Lung (tissue), 11 donors: ENCODE measurements at regions not wholly inside any gene's neighbourhood (a gene's known extent, or its start where the extent isn't known, plus 50 kb on each side); places are given as distances from the start of the nearest gene placed in this dataset.

Source experiments
- ATAC-seq: fragments of 200-7000 bp; cut with Tn5 transposase; one replicate; pipeline ENCODE4 v1.9.1; 2020; ENCODE audit warnings: moderate number of reproducible peaks; ENCODE audit not compliant: insufficient read depth, low FRiP score
- DNase-seq, 3 donors: peaks; one replicate each; pipeline ENCODE4 v3.0.0-alpha.2; 2013 to 2017
- H3K27ac ChIP-seq, 2 donors: one replicate each; pipeline ENCODE4 v1.5.1; 2013; ENCODE audit warnings: mild to moderate bottlenecking in 2 of 2, moderate library complexity in 2 of 2, control low read depth in 1 of 2, inconsistent platforms in 1 of 2, low read depth in 1 of 2, low read length in 1 of 2
- H3K27me3 ChIP-seq, 3 donors: one replicate each; pipeline ENCODE4 v1.5.1; 2013; ENCODE audit warnings: low read length in 2 of 3; ENCODE audit not compliant: control insufficient read depth in 3 of 3, insufficient read depth in 3 of 3
- H3K36me3 ChIP-seq, 4 donors: one replicate each; pipeline ENCODE4 v1.5.1; 2013; ENCODE audit warnings: low read length in 4 of 4, mild to moderate bottlenecking in 1 of 4, moderate library complexity in 1 of 4; ENCODE audit not compliant: control insufficient read depth in 4 of 4, insufficient read depth in 4 of 4
- H3K4me1 ChIP-seq, 5 donors: one replicate each; pipeline ENCODE4 v1.5.1; 2013; ENCODE audit warnings: low read length in 5 of 5, mild to moderate bottlenecking in 2 of 5, moderate library complexity in 1 of 5; ENCODE audit not compliant: control insufficient read depth in 5 of 5, insufficient read depth in 5 of 5
- H3K4me3 ChIP-seq: one replicate; pipeline ENCODE4 v1.5.1; 2013; ENCODE audit warnings: mild to moderate bottlenecking, control low read depth, moderate library complexity
- H3K9ac ChIP-seq, 2 donors: one replicate each; pipeline ENCODE4 v1.5.1; 2013; ENCODE audit warnings: low read length in 2 of 2, control low read depth in 1 of 2; ENCODE audit not compliant: insufficient read depth in 1 of 2
- H3K9me3 ChIP-seq, 4 donors: one replicate each; pipeline ENCODE4 v1.5.1; 2013; ENCODE audit warnings: low read length in 3 of 4, mild to moderate bottlenecking in 1 of 4, moderate library complexity in 1 of 4; ENCODE audit not compliant: control insufficient read depth in 4 of 4, insufficient read depth in 3 of 4
- WGBS, 2 donors: extraction: QIAGEN DNeasy Blood & Tissue Kit; methylation state at CpG; one replicate each; pipeline ENCODE4 v1.1.7; 2013; 5-methylcytosine and 5-hydroxymethylcytosine counted together
- TF ChIP-seq, protein P1 (sequence below): IDR thresholded peaks from 2 replicates; pipeline ENCODE4 v1.5.1; 2012; ENCODE audit warnings: mild to moderate bottlenecking; ENCODE audit errors: control extremely low read depth, extremely low read depth
- donor health status: control.
- donor health status: control.
- donor health status: Bipolar disorder and iron deficiency.
- donor health status: healthy.
- donor health status: DM: yes; HTN: yes; CAD: no.

- peaks cover 0 to 3% (median 0%) of the 10 kb centered on the region in 4 donors for H3K9me3 ChIP-seq
- no peaks in the 10 kb centered on the region for H3K4me1 ChIP-seq
- peaks cover 0 to 13% (median 0%) of the 10 kb centered on the region in 3 donors for H3K27me3 ChIP-seq
- no peak for ATAC-seq
- no peak overlapping the region for H3K27ac ChIP-seq
- no peaks in the 10 kb centered on the region for H3K36me3 ChIP-seq
- no peak overlapping the region for H3K4me3 ChIP-seq
- TF ChIP-seq, protein P1, sequence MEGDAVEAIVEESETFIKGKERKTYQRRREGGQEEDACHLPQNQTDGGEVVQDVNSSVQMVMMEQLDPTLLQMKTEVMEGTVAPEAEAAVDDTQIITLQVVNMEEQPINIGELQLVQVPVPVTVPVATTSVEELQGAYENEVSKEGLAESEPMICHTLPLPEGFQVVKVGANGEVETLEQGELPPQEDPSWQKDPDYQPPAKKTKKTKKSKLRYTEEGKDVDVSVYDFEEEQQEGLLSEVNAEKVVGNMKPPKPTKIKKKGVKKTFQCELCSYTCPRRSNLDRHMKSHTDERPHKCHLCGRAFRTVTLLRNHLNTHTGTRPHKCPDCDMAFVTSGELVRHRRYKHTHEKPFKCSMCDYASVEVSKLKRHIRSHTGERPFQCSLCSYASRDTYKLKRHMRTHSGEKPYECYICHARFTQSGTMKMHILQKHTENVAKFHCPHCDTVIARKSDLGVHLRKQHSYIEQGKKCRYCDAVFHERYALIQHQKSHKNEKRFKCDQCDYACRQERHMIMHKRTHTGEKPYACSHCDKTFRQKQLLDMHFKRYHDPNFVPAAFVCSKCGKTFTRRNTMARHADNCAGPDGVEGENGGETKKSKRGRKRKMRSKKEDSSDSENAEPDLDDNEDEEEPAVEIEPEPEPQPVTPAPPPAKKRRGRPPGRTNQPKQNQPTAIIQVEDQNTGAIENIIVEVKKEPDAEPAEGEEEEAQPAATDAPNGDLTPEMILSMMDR: no peak
- no peak overlapping the region for H3K9ac ChIP-seq
- 63 to 66% methylated on average over 13 of the region's 13 CpGs for WGBS, 2 donors
- no peak for DNase-seq
Observed at GRCh38 chr22:48393041-48393370, 1434.7 kb downstream of the BRD1 start.

GRCh38 chr22:48391820-48392219 is 1435.9 kb downstream of the BRD1 start:
- peaks cover 0 to 3% (median 1%) of the 10 kb centered on the region in 4 donors for H3K9me3 ChIP-seq
- H3K9ac ChIP-seq: no peak overlapping the region
- no peak for ATAC-seq
- H3K27me3 ChIP-seq: peaks cover 0 to 13% (median 0%) of the 10 kb centered on the region in 3 donors
- no peaks in the 10 kb centered on the region for H3K36me3 ChIP-seq
- no peak overlapping the region for H3K4me3 ChIP-seq
- TF ChIP-seq, protein P1: no peak
- no peaks in the 10 kb centered on the region for H3K4me1 ChIP-seq
- no peak for DNase-seq
- H3K27ac ChIP-seq: no peak overlapping the region
- 78 to 82% methylated on average over 5 of the region's 5 CpGs for whole genome bisulfite sequencing, 2 donors

GRCh38 chr22:48391171-48391711 is 1436.4 kb downstream of the BRD1 start:
- H3K27me3 ChIP-seq: peaks cover 0 to 13% (median 0%) of the 10 kb centered on the region in 3 donors
- no peak overlapping the region for H3K9ac ChIP-seq
- ATAC-seq: no peak
- DNase-seq: no peak
- no peak overlapping the region for H3K4me3 ChIP-seq
- H3K4me1 ChIP-seq: no peaks in the 10 kb centered on the region
- 84 to 85% methylated on average over 16 of the region's 16 CpGs for WGBS, 2 donors
- no peak overlapping the region for H3K27ac ChIP-seq
- TF ChIP-seq, protein P1: no peak
- H3K9me3 ChIP-seq: peaks cover 0 to 3% (median 2%) of the 10 kb centered on the region in 4 donors
- no peaks in the 10 kb centered on the region for H3K36me3 ChIP-seq

DNA sequence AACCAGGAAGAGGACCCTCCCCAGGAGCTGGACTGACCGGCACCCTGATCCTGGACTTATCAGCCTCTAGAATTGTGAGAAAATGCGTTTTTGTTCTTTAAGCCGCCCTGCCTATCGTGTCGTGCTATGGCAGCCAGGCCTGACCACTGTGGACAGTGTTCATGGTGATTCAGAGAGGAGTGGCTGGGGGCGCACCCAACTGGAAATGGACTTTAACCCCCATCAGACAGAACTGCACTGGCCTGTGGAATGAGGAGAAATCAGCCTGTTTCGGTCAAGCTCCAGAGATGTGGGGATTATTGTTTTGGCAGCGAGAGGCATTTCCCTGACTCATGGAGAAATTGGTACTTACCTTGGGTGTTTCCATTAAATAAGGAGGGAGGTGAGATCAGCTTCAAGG is 1437.8 kb downstream of the BRD1 start:
- Histone ChIP-seq H3K27ac (no peak overlapping the region), H3K9ac (no peak overlapping the region), H3K27me3 (peaks cover 0 to 11% (median 0%) of the 10 kb centered on the region in 3 donors), H3K4me3 (no peak overlapping the region), H3K36me3 (no peaks in the 10 kb centered on the region), H3K9me3 (peaks cover 0 to 6% (median 2%) of the 10 kb centered on the region in 4 donors), H3K4me1 (no peaks in the 10 kb centered on the region)
- 85 to 95% methylated on average over 8 of the region's 8 CpGs for WGBS, 2 donors
- TF ChIP-seq, protein P1: no peak
- ATAC-seq: no peak
- DNase-seq: no peak
